HL-60 (cell line): ENCODE measurements at regions not wholly inside any gene's neighbourhood (a gene's known extent, or its start where the extent isn't known, plus 50 kb on each side); places are given as distances from the start of the nearest gene placed in this dataset.
"Not testable (repeated sequence)": the region's sequence is repeated elsewhere in the genome, so short reads cannot be mapped to it uniquely, and the experiment has no call there.

Source experiments
- CTCF ChIP-seq: IDR thresholded peaks from one replicate; pipeline ENCODE4 v1.5.1; 2011; ENCODE audit warnings: low read length, control low read depth, inconsistent platforms; ENCODE audit not compliant: insufficient read depth
- GABPA ChIP-seq: IDR thresholded peaks from 2 replicates; pipeline ENCODE4 v1.6.1; 2012; ENCODE audit warnings: low read depth
- POLR2AphosphoS5 ChIP-seq: IDR thresholded peaks from 2 replicates; pipeline ENCODE4 v1.6.1; 2012; ENCODE audit warnings: low read depth
- REST ChIP-seq: IDR thresholded peaks from 2 replicates; pipeline ENCODE4 v1.6.1; 2012; ENCODE audit warnings: low read depth; ENCODE audit not compliant: insufficient replicate concordance
- SPI1 ChIP-seq: IDR thresholded peaks from 2 replicates; pipeline ENCODE4 v1.6.1; 2012; ENCODE audit warnings: low read depth, mild to moderate bottlenecking, borderline replicate concordance

DNA sequence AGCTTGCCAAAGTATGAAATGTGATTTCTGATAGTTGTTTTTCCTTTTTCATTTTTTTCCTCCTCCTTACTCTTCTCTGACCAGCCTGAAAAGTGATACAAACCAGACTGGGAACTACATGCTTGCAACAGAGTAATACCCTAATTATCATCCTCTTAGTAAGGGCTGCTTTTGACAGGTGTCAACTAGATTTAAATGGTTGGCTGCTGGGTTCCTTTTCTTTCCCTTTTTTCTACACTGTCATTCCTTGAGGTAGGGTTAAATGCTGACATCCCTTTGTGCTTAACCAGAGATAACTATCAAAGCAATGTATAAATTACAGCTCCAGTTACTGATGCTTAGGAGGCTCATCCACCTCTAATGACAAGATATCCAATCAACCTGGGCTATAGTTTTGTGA lies 598.8 kb downstream of the TTLL7 start:
- not testable (repeated sequence) for TF ChIP-seq GABPA, CTCF, REST, POLR2AphosphoS5, SPI1
